Spinal cord (tissue), 9 donors: ENCODE measurements at regions not wholly inside any gene's neighbourhood (a gene's known extent, or its start where the extent isn't known, plus 50 kb on each side); places are given as distances from the start of the nearest gene placed in this dataset.
A peak's percentile ranks its signal among the peaks of the same experiment; 100 is the strongest.

Experiments used
- DNase-seq, 6 donors: peaks; one replicate each; pipeline versions ENCODE4 v3.0.0 to v3.0.0-alpha.2; 2013 to 2015; ENCODE audit warnings: low spot score in 6 of 6, low read depth in 4 of 6
- H3K27ac ChIP-seq: one replicate; pipeline ENCODE4 v1.5.1; 2013; ENCODE audit warnings: low read depth, low read length, control low read depth
- H3K27me3 ChIP-seq: one replicate; pipeline ENCODE4 v1.6.1; 2013; ENCODE audit warnings: low read length; ENCODE audit not compliant: control insufficient read depth, insufficient read depth
- H3K36me3 ChIP-seq: one replicate; pipeline ENCODE4 v1.6.1; 2013; ENCODE audit warnings: low read length; ENCODE audit not compliant: control insufficient read depth, insufficient read depth
- H3K4me1 ChIP-seq: one replicate; pipeline ENCODE4 v1.6.1; 2013; ENCODE audit warnings: low read length; ENCODE audit not compliant: control insufficient read depth, insufficient read depth
- H3K4me3 ChIP-seq: one replicate; pipeline ENCODE4 v1.5.1; 2013; ENCODE audit warnings: low read depth, low read length, control low read depth
- H3K9me3 ChIP-seq: one replicate; pipeline ENCODE4 v1.6.1; 2013; ENCODE audit warnings: low read length; ENCODE audit not compliant: control insufficient read depth, insufficient read depth
- WGBS: methylation state at CpG from one replicate; pipeline ENCODE4 v1.1.5; 2013; ENCODE audit warnings: missing lambda C conversion rate; ENCODE audit not compliant: insufficient coverage; 5-methylcytosine and 5-hydroxymethylcytosine counted together
- donor health status: healthy.

- Histone ChIP-seq H3K4me3 (no peak overlapping the region), H3K36me3 (no peaks in the 10 kb centered on the region), H3K27ac (no peak overlapping the region), H3K4me1 (peaks cover 3% of the 10 kb centered on the region), H3K9me3 (peaks cover 2% of the 10 kb centered on the region), H3K27me3 (no peaks in the 10 kb centered on the region)
- no peak for DNase-seq
- 90% methylated on average over 2 of the region's 4 CpGs for WGBS
These were observed 76.7 kb upstream of the EIF5 start for GRCh38 chr14:103257211-103257962.

GRCh38 chr14:103258211-103258610, 75.8 kb upstream of the EIF5 start:
- no peak overlapping the region for H3K27ac ChIP-seq
- 88% methylated on average over 12 of the region's 12 CpGs for WGBS
- no peaks in the 10 kb centered on the region for H3K36me3 ChIP-seq
- H3K9me3 ChIP-seq, result peaks cover 2% of the 10 kb centered on the region
- H3K4me1 ChIP-seq, result peaks cover 3% of the 10 kb centered on the region
- H3K4me3 ChIP-seq, result no peak overlapping the region
- no peaks in the 10 kb centered on the region for H3K27me3 ChIP-seq
- DNase-seq, result no peak

GRCh38 chr14:103259184-103259583, 74.9 kb upstream of the EIF5 start:
- DNase-seq, result no peak
- Histone ChIP-seq H3K27ac (no peak overlapping the region), H3K4me3 (no peak overlapping the region), H3K4me1 (peaks cover 3% of the 10 kb centered on the region), H3K36me3 (no peaks in the 10 kb centered on the region), H3K27me3 (no peaks in the 10 kb centered on the region), H3K9me3 (peaks cover 2% of the 10 kb centered on the region)
- WGBS, result 89% methylated on average over 7 of the region's 10 CpGs

- Histone ChIP-seq H3K9me3 (peaks cover 2% of the 10 kb centered on the region), H3K4me1 (peaks cover 3% of the 10 kb centered on the region), H3K4me3 (peak overlapping the region; percentile 1), H3K27me3 (no peaks in the 10 kb centered on the region), H3K27ac (no peak overlapping the region), H3K36me3 (no peaks in the 10 kb centered on the region)
- DNase-seq, result no peak
- WGBS, result 67% methylated on average over 2 of the region's 19 CpGs
These were observed 74.0 kb upstream of the EIF5 start for GRCh38 chr14:103259801-103260628.

- WGBS, result 26% methylated on average over 8 of the region's 9 CpGs
- peaks cover 2% of the 10 kb centered on the region for H3K9me3 ChIP-seq
- peak overlapping the region; percentile 1 for H3K4me3 ChIP-seq
- peak in 2 of 6 donors; percentile 25 to 49 for DNase-seq
- no peak overlapping the region for H3K27ac ChIP-seq
- no peaks in the 10 kb centered on the region for H3K36me3 ChIP-seq
- peaks cover 3% of the 10 kb centered on the region for H3K4me1 ChIP-seq
- H3K27me3 ChIP-seq, result no peaks in the 10 kb centered on the region
These were observed 73.4 kb upstream of the EIF5 start for GRCh38 chr14:103260629-103261124.

- H3K4me3 ChIP-seq, result no peak overlapping the region
These were observed 66.7 kb upstream of the EIF5 start for GRCh38 chr14:103267226-103267910.

GRCh38 chr14:103271189-103271588, 62.8 kb upstream of the EIF5 start:
- no peak overlapping the region for H3K4me3 ChIP-seq
- WGBS, result no CpG with 5 or more reads among the region's 7 CpGs
- no peak overlapping the region for H3K27ac ChIP-seq
- peaks cover 34% of the 10 kb centered on the region for H3K27me3 ChIP-seq
- DNase-seq, result no peak
- no peaks in the 10 kb centered on the region for H3K36me3 ChIP-seq
- H3K9me3 ChIP-seq, result no peaks in the 10 kb centered on the region
- peaks cover 10% of the 10 kb centered on the region for H3K4me1 ChIP-seq

More at GRCh38 chr14:103267226-103267910, 66.7 kb upstream of the EIF5 start:
- Histone ChIP-seq H3K4me1 (no peaks in the 10 kb centered on the region), H3K27ac (no peak overlapping the region), H3K27me3 (peaks cover 1% of the 10 kb centered on the region), H3K36me3 (no peaks in the 10 kb centered on the region), H3K9me3 (no peaks in the 10 kb centered on the region)
- no peak for DNase-seq
- 88% methylated on average over 7 of the region's 11 CpGs for WGBS

- Histone ChIP-seq H3K4me1 (peaks cover 12% of the 10 kb centered on the region), H3K27ac (no peak overlapping the region), H3K27me3 (peaks cover 52% of the 10 kb centered on the region), H3K4me3 (peak overlapping the region; percentile 12), H3K9me3 (no peaks in the 10 kb centered on the region), H3K36me3 (no peaks in the 10 kb centered on the region)
- 4% methylated on average over 63 of the region's 63 CpGs for WGBS
- DNase-seq, result peak in 2 of 6 donors; percentile 38 to 40
These were observed 60.8 kb upstream of the EIF5 start for GRCh38 chr14:103273145-103273744.
